ENCODE measurements at regions not wholly inside any gene's neighbourhood (a gene's known extent, or its start where the extent isn't known, plus 50 kb on each side); places are given as distances from the start of the nearest gene placed in this dataset.

DNA sequence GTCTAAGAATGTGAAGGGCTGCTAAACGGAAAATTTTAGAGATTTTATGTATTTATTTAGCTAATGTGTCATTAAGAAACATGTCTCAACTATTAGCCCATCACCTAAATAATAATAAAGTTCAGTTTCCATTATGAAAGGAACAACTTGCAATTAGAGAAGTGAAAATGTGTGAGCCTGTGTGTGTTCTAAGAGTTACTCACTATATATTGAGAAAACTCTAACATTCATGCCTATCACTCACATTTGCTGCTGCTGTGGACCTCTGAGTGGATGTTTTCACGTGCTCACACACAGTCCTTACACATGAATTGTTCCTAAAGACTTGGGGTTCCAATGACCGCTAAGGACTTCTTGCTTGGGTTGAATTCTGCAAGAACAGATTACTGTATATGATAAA is 364.0 kb downstream of the TMA16 start:
- Histone ChIP-seq H3K36me3 (replicated peaks in 1 of 2; ENCODE audit: insufficient read depth in 1 of 2, low read depth in 2 of 2) (no peaks in the 10 kb centered on the region), H3K4me1 (no peaks in the 10 kb centered on the region), H3K27ac (no peak overlapping the region), H3K27me3 (no peaks in the 10 kb centered on the region), H3K9me3 (no peaks in the 10 kb centered on the region), H3K4me3 (no peak overlapping the region)
- ATAC-seq (no peak), DNase-seq (no peak)
- no peak for TF ChIP-seq POLR2A (IDR thresholded peaks at IDR 0.05)
- TF ChIP-seq, protein P1, sequence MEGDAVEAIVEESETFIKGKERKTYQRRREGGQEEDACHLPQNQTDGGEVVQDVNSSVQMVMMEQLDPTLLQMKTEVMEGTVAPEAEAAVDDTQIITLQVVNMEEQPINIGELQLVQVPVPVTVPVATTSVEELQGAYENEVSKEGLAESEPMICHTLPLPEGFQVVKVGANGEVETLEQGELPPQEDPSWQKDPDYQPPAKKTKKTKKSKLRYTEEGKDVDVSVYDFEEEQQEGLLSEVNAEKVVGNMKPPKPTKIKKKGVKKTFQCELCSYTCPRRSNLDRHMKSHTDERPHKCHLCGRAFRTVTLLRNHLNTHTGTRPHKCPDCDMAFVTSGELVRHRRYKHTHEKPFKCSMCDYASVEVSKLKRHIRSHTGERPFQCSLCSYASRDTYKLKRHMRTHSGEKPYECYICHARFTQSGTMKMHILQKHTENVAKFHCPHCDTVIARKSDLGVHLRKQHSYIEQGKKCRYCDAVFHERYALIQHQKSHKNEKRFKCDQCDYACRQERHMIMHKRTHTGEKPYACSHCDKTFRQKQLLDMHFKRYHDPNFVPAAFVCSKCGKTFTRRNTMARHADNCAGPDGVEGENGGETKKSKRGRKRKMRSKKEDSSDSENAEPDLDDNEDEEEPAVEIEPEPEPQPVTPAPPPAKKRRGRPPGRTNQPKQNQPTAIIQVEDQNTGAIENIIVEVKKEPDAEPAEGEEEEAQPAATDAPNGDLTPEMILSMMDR (IDR thresholded peaks at IDR 0.05), result no peak
- intact Hi-C loops (cut with DNase I), result no loop called here
- 52 to 63% methylated on average over 3 of the region's 3 CpGs for WGBS, 2 donors

DNA sequence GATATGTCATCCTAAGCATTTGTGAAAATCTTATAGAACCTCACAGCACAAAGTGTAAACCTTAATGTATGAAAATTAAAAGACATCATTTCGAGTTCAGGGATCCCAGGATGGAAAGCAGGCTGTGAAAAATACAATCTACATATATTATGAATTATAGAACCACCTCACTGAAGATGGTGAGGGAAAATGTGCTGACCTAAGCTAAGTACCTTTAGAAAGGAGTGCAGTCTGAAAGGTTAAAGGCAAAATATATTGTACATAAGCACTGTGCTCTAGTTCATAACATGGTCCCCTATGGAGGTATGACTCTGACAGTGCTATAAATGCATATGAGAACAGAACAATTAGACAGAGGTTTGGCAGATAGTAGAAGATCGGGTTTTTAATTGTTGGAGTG is 368.6 kb downstream of the TMA16 start:
- Histone ChIP-seq H3K9me3 (no peaks in the 10 kb centered on the region), H3K4me3 (no peak overlapping the region), H3K27ac (no peak overlapping the region), H3K36me3 (replicated peaks in 1 of 2; ENCODE audit: insufficient read depth in 1 of 2, low read depth in 2 of 2) (no peaks in the 10 kb centered on the region), H3K27me3 (no peaks in the 10 kb centered on the region), H3K4me1 (no peaks in the 10 kb centered on the region)
- 44 to 45% methylated on average over 2 of the region's 2 CpGs for WGBS, 2 donors
- TF ChIP-seq, protein P1 (IDR thresholded peaks at IDR 0.05), result no peak
- no peak for TF ChIP-seq POLR2A (IDR thresholded peaks at IDR 0.05)
- DNase-seq (no peak), ATAC-seq (no peak)
- intact Hi-C loops (cut with DNase I), result no loop called here

DNA sequence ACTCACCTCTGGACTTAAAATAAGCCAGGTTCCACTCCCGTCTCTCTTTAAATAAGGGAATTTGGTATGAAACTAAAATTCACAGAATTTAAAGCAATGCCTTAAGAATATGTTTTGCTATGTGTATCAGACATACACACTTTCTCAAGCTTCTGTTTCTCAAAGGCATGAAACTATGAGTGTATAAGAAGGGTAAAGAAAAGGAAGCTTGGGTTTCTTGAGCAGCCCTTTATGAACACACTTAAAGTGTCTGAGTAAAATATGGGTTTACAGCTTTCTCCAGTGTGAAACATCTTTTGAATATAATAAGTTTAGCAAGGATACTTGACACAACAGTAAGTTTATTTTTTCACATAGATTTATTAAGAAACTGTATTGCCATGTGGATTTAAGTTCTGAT is 370.5 kb downstream of the TMA16 start:
- Histone ChIP-seq H3K4me3 (no peak overlapping the region), H3K27me3 (no peaks in the 10 kb centered on the region), H3K4me1 (no peaks in the 10 kb centered on the region), H3K9me3 (no peaks in the 10 kb centered on the region), H3K27ac (no peak overlapping the region), H3K36me3 (replicated peaks in 1 of 2; ENCODE audit: insufficient read depth in 1 of 2, low read depth in 2 of 2) (no peaks in the 10 kb centered on the region)
- WGBS, 2 donors, result 51 to 60% methylated on average over 1 of the region's 1 CpG
- intact Hi-C loops (cut with DNase I), result no loop called here
- ATAC-seq (no peak), DNase-seq (no peak)
- no peak for TF ChIP-seq POLR2A (IDR thresholded peaks at IDR 0.05)
- TF ChIP-seq, protein P1 (IDR thresholded peaks at IDR 0.05), result no peak

DNA sequence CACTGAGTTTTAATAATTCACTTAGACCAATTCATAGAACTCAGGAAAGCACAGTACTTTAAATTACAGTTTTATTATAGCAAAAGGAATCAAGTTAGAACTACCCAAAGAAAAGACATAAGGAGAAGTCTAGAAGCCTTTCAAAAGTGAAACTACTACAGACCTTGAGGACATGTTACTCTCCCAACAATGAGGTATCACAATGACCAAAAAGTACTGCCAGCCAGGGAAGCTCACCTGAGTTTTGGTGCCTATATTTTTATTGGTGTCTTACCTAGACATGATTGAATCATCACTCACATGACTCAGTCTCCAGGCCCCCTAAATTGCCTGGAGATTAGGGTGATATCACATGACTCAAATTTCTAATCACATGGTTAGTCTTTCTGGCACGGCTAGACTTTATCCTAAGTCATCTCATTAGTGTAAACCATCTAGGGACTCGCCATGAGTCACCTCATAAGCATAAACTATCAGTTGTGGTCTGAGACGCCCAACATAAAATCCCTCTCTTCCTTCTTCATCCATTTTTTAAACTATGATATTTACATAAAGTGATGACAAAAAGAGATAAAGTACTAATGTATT is 372.3 kb downstream of the TMA16 start:
- Histone ChIP-seq H3K27me3 (no peaks in the 10 kb centered on the region), H3K27ac (no peak overlapping the region), H3K9me3 (no peaks in the 10 kb centered on the region), H3K36me3 (replicated peaks in 1 of 2; ENCODE audit: insufficient read depth in 1 of 2, low read depth in 2 of 2) (no peaks in the 10 kb centered on the region), H3K4me3 (no peak overlapping the region), H3K4me1 (no peaks in the 10 kb centered on the region)
- WGBS, 2 donors, result 55 to 65% methylated on average over 3 of the region's 3 CpGs
- no peak for ATAC-seq
- intact Hi-C loops (cut with DNase I), result no loop called here
- TF ChIP-seq, protein P1 (IDR thresholded peaks at IDR 0.05), result no peak
- TF ChIP-seq POLR2A (IDR thresholded peaks at IDR 0.05), result no peak
- no peak for DNase-seq

DNA sequence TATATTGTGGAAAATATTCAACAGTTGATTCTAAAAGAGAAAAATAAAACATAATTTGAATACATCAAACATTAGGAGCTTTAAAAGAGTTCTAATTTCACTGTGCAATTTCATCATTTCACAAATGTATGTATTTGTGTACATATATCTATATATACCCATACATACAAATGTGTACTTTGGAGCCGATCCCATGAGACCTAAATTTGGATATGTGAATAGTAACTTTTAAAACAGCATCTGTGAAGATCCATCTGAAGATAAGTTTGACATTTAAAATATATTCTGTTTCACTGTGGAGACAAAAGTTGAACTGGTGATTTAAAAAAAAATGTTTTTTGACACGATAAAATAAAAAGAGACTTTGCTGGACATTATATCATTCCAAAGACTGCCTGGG is 374.0 kb downstream of the TMA16 start:
- 59 to 76% methylated on average over 2 of the region's 2 CpGs for WGBS, 2 donors
- no peaks in the 10 kb centered on the region for H3K27me3 ChIP-seq
- no peaks in the 10 kb centered on the region for H3K4me1 ChIP-seq
- ATAC-seq, result no peak
- intact Hi-C loops (cut with DNase I), result no loop called here
- no peak for DNase-seq
- no peaks in the 10 kb centered on the region for H3K36me3 ChIP-seq (replicated peaks in 1 of 2; ENCODE audit: insufficient read depth in 1 of 2, low read depth in 2 of 2)
- TF ChIP-seq POLR2A (IDR thresholded peaks at IDR 0.05), result no peak
- TF ChIP-seq, protein P1 (IDR thresholded peaks at IDR 0.05), result no peak
- no peaks in the 10 kb centered on the region for H3K9me3 ChIP-seq
- H3K27ac ChIP-seq, result no peak overlapping the region
- H3K4me3 ChIP-seq, result no peak overlapping the region

Data from body of pancreas (tissue), 4 donors.